Renal cortex interstitium (tissue), 11 donors: ENCODE measurements at regions not wholly inside any gene's neighbourhood (a gene's known extent, or its start where the extent isn't known, plus 50 kb on each side); places are given as distances from the start of the nearest gene placed in this dataset.
"Not testable (repeated sequence)": the region's sequence is repeated elsewhere in the genome, so short reads cannot be mapped to it uniquely, and the experiment has no call there.

Experiments
- DNase-seq, 11 donors: peaks; one replicate each; pipeline ENCODE4 v3.0.0-alpha.2; 2013; ENCODE audit warnings: low read depth in 9 of 11, low spot score in 4 of 11; ENCODE audit errors: extremely low read depth in 1 of 11

DNA sequence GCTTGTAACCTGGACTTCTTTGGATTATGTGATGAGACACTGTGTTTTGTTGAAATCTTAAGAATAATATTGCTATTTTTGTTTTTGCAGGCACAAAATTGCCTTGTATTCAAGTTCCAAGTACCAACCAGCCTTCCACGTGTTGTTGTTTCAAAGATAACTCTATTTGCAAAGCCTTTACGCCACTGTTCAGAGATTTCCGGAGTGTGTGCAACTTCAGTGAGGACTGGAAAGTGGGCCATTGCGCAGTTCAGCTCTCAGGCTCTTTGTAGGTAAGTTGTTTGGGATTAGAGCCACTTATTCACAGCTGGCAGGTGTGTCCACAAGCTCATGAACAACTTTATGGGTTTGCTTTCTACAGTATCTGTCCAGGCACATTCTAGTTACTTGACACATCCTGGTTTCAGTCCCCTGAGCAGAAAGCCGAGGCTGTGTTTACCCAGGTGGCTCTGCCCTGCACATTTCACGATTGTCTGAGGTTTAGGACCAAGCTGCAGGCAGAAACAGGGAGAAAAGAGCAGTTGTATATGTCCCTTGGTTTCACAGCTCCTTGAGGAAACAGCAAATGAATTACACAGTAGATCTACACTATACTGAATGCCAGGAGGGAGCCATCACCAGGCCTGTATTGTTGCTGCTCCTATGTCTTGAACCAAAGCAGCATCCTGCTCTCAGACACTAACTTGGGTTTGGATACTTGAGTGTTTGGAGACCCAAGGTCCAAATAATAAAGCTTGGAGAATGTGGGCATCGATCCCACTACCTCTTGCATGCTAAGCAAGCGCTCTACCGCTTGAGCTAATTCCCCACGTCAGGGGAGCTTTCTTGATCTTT, 136.1 kb upstream of the ZNF322 start:
- not testable (repeated sequence) for DNase-seq

DNA sequence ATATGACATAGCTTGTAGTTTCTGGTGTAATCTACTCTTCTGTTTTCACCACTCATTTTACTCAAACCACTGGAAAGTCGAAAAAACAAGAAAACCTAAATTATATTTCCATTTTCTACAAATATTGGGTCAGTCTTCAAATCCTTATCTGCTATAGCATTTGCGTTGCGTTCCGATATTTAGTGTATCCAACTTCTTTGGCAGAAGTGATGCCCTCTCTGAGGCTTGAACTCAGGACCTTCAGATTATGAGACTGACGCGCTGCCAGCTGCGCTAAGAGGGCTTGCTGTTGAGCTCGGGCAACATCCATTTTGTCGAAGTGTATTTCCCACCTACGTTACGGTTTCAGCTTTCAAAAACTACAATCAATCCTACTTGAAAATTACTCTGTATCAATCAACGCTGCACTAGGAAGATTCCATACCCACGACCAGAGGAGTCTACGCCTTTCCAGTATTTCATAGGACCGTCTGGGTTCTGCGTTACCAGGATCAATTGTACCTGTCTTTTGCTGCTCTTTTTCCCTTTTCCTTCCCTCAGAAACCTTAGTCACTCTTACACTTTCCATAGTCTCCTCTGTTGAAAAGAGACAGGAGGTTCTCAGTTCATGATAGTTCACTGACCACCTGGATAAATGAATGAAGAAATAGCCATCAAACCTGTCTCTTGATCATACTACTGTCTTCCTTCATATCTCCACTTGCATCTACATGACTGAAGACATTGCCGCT, 140.5 kb upstream of the ZNF322 start:
- DNase-seq: not testable (repeated sequence)

DNA sequence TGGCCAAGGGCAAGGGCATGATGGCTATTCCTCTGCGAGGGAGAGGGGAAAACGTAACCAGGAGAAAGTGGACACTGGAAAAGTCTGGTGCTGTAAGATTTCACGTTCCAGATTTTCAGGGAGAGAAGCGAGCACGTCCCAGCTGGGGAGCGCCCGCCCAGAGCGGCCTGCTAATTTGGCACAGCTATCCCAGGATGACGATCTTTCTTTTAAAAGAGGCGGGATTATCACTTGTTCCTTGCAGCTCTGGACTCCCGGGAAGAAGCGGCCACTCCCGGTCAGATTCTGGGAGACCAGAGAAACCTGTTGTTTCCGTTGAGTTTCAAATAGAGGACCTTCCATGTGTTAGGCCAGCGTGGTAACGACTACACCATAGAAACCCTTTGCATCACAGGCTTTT, 144.2 kb upstream of the ZNF322 start:
- DNase-seq: not testable (repeated sequence)

DNA sequence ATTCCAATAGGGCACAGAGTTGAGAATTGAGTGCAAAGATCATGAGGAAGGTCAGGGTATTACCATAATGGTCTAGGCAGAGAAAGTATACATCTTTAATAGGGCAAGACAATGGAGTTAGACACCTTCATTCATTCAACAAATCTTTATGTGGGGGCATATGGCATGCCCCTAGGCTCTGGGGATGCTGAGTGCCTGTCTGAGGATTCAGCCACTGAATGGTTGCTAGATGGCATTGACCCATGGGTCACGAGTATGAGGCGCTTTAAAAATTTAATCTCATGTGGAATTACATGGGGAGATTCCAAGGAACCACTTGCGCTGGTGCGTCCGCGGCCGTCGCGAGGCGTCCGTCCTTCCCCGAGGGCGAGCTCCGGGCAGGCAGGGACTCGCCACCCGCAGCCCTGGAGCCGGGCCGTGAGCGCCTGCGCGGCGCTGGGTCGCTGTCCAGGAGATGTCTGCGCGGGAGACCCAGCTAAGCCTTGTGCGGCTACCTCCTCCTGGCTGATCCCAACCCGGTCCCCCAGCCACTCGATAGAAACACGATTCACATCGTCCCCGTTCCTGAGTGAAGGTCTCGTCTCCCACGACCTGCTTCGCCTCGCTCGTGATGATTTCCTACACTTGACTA, 152.1 kb upstream of the ZNF322 start:
- not testable (repeated sequence) for DNase-seq

DNA sequence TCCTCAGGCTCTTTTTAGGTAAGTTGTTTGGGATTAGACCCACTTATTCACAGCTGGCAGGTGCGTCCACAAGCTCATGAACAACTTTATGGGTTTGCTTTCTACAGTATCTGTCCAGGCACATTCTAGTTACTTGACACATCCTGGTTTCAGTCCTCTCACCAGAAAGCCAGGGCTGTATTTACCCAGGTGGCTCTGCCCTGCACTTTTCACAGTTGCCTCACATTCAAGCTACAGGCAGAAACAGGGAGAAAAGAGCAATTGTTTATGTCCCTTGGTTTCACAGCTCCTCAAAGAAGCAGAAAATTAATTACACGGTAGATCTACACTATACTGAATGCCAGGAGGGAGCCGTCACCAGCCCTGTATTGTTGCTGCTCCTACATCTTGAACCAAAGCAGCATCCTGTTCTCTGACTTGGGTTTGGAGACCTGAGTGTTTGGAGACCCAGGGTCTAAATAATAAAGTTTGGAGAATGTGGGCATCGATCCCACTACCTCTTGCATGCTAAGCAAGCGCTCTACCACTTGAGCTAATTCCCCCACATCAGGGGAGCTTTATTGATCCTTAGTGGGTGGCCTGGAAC, 159.2 kb upstream of the ZNF322 start:
- not testable (repeated sequence) for DNase-seq

DNA sequence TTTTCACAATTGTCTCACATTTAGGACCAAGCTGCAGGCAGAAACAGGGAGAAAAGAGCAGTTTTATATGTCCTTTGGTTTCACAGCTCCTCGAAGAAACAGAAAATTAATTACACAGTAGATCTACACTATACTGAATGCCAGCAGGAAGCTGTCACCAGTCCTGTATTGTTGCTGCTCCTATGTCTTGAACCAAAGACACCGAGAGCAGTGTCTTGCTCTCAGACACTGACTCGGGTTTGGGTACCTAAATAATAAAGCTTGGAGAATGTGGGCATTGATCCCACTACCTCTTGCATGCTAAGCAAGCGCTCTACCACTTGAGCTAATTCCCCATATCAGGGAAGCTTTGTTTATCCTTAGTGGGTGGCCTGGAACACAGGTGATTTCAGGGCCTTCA, 168.4 kb upstream of the ZNF322 start:
- DNase-seq: not testable (repeated sequence)

DNA sequence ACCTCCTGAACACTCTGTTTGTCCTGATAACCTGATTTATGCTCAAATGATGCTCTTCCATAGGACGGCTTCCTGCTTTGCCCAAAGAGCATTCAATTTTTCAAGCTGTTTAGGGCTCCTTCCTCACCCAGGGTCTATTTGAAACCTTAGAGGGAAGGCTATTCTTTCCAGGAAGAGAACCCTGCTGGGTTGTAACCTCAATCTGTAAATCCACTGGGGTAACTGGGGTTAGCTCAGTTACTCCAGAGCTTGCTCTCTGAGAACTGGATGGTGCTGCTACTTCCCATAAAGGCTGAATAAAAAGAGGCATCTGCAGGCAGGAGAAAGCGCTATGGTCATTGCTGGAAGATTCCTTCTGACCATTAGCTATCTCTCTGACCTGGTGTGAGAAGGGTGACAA, 169.9 kb upstream of the ZNF322 start:
- not testable (repeated sequence) for DNase-seq

DNA sequence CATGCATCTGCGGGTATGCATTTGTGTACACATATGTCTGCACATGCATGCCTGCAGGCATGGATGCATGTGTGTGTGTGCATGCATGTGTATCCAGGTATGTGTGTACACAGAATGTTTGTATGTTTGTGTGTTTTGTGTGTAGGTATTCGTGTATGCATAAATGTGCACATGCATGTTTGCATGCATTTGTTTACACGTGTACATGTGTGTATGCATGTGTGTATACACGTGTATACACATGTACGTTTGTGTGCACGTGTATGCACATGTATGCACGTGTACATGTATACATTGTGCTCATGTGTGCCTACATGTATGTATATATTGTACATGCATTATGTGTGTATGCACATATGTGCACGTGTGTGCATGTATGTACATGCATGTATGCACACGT, 171.4 kb upstream of the ZNF322 start:
- not testable (repeated sequence) for DNase-seq

DNA sequence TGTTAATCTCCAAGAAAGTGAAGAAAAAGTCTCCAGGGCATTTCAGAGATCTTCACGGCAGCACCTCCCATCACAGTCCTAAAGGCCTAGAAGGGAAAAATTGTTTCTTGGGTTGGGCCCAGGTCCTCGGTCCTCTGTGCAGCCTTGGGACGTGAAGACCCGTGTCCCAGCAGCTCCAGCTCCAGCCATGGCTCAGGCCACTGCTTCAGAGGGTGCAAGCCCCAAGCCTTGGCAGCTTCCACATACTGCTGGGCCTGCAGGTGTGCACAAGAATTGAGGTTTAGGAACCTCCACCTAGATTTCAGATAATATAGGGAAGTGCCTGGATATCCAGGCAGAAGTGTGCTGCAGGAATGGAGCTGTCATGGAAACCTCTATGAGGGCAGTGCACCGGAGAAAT, 176.2 kb upstream of the ZNF322 start:
- not testable (repeated sequence) for DNase-seq

DNA sequence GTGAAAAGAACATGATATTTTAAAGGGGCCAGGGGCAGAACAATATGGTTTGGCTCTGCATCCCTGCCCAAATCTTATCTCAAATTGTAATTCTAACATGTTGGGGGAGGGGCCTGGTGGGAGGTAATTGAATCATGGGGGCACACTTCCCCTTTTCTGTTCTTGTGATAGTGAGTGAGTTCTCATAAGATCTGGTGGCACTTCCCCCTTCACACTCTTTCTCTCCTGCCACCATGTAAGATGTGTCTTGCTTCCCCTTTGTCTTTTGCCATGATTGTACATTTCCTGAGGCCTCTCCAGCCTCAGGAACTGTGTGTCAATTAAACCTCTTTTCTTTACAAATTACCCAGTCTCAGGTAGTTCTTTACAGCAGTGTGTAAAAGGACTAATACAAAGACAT, 177.1 kb upstream of the ZNF322 start:
- not testable (repeated sequence) for DNase-seq

DNA sequence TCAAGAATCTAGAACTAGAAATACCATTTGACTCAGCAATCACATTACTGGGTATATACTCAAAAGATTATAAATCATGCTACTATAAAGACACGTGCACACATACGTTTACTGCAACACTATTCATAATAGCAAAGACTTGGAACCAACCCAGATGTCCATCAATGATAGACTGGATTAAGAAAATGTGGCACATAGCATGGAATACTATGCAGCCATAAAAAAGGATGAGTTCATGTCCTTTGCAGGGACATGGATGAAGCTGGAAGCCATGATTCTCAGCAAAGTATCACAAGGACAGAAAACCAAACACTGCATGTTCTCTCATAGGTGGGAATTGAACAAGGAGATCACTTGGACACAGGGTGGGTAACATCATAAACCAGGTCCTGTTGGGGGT, 185.3 kb upstream of the ZNF322 start:
- DNase-seq: not testable (repeated sequence)

DNA sequence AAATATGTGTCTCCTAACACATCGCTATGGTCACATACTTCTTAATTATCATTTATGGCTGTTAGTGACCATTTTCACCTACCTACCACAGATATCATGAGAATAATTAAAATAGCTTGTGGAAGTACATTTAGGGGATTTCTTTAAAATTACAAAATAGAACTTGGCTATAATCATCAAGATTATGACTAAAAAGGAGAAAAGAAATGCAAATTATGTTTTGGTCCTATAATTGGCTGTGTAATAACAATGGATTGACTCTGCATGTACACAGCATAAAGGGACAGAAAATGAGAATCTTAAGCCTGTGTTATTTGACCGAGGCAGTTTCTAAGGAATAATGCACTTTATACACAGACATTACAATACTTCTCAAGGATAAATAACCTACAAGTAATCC, 197.7 kb upstream of the ZNF322 start:
- not testable (repeated sequence) for DNase-seq

DNA sequence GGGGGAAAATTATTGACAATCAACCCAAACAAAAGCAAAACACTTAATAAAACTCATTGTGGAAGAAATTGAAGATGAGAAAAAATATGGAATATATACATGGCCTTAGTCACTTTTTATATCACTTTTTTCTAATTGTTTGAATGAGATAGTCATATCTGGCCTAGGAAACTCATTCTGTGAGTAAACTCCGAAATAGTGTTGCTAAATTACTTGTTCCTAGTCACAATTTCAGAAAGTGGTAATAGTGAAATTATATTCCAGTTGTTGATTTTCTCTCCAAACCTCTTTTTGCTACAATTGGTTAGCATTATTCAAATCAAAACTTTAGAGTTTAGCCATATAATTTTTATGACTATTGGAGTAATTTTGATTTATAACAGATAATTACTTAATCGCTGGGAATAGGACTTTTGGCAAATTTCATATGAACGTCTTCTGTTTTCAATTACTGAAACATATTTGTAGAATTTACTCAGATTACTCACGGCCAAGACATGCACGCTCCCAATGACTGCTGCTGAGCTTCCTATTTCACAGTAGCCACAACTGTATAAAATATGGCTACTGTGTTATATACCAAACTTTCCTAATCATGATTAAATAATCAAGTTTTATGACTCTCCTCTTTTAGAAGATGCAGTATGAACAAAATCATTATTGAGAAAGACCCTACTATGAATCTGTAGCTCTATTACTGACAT, 199.7 kb upstream of the ZNF322 start:
- not testable (repeated sequence) for DNase-seq

DNA sequence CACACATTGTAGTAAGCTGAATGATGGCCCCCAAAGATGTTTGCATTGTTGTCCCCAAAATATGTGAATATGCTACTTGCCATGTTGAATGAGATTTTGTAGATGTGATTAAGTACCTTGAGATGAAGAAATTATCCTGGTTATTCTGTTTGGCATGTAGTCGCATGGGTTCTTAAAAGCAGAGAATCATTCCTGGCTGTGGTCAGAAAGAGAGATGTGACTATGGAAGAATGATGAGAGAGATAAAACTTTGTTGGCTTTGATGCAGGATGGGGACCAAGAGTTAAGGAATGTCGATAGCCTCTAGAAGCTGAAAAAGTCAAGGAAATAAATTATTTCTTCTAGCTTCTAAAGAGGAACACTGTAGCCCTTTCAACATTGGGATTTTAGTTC, 200.2 kb upstream of the ZNF322 start:
- not testable (repeated sequence) for DNase-seq

DNA sequence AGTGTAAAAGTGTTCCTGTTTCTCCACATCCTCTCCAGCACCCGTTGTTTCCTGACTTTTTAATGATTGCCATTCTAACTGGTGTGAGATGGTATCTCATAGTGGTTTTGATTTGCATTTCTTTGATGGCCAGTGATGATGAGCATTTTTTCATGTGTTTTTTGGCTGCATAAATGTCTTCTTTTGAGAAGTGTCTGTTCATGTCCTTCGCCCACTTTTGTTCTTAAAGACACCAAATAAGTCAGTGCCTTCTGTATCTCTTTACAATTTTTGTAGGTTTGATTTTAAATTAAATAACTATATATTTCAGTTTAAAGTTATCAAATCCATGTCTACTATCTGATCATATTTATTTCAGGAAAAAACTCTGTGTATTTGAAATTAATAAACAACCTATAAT, 202.4 kb upstream of the ZNF322 start:
- not testable (repeated sequence) for DNase-seq

DNA sequence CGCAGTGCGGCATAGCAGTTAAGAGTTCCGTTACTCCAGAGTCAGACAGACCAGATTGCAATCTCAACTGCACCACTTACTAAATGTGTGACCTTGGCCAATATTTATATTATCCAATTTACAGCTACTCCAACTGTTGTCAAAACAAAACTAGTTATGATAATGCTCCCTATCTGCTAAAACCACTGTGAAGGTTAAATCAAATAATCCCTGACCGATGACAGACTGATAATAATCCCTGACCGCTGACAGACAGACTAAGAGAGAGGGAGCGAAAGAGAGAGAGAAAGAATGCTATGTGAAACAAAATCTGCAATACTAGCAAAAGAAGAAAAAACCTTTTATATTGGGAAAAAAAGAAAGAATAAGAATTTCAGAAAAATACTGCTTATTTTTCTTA, 204.1 kb upstream of the ZNF322 start:
- DNase-seq: not testable (repeated sequence)

DNA sequence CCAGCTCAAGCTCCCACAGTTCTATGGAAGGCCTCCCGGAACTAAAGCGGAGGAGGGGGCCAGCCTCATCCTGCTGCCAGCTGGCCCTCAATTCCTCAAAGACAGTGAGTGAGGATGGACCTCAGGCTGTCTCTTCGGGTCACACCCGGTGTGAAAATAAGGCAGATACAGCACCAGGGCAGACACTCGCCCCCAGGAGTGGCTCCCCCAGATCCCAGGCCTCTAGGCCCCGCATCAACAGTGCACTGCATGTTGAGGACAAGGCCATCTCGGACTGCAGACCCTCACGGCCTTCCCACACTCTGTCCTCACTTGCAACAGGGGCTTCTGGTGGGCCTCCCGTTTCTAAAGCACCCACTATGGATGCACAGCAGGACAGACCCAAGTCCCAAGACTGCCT, 239.2 kb upstream of the ZNF322 start:
- DNase-seq: not testable (repeated sequence)

DNA sequence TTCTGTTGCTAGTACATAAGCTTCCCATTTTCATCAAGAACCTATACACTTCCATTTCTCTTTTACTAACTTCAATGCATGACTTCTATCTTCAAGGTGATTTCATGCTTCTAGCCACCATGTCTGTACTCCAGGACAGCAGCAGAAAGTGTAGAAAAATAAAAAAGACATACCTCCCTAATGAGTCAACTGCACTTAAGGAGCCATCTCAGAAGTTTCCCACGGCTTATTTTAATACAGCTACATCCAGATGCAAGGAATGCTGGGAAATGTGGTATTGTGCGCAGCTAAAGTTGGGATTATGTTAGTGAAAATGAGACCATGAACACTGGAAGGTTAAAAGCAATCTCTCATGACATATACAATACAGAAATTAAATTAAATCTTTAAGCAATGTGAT, 264.7 kb upstream of the ZNF322 start:
- DNase-seq: not testable (repeated sequence)

DNA sequence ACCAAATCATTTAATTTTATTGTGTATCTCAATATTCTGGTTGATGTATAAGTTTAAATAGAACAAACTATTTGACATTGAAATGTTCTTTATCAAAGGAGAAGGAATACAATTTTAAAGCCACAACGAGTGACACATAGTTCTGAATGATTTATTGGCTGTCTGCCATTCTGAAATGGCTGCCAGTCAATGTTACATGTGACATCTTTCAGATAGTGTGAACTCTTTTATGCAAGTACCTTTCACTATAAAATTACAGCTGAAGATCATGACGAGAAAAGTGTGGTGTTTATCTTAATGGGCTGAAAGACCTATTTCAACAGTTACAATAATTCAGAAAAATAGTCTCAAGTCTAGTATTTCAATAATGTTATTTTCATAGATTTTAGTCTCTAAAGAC, 268.6 kb upstream of the ZNF322 start:
- not testable (repeated sequence) for DNase-seq
